ENCODE measurements at regions not wholly inside any gene's neighbourhood (a gene's known extent, or its start where the extent isn't known, plus 50 kb on each side); places are given as distances from the start of the nearest gene placed in this dataset.

GRCh38 chr20:60091305-60091704 lies 133.1 kb downstream of the CDH26 start:
- Histone ChIP-seq H3K27ac (no peak overlapping the region), H3K4me1 (no peaks in the 10 kb centered on the region), H3K27me3 (ENCODE audit: insufficient read depth in 3 of 3, low read length in 2 of 3) (peaks cover 0 to 4% (median 0%) of the 10 kb centered on the region in 3 donors), H3K36me3 (ENCODE audit: insufficient read depth in 1 of 2, low read depth in 1 of 2) (no peaks in the 10 kb centered on the region), H3K9me3 (no peaks in the 10 kb centered on the region), H3K4me3 (no peak overlapping the region)
- TF ChIP-seq CTCF (IDR thresholded peaks at IDR 0.05) = no peak
- DNase-seq = no peak
- intact Hi-C loops (cut with DNase I) = loop anchor here in 1 of 2 donors (10.0 kb wide), 1 partner anchor 57 kb away; no protein-coding TSS in a partner anchor
- WGBS, 3 donors = 68 to 75% (median 74%) methylated on average over 5 of the region's 5 CpGs
- no peak for ATAC-seq

- 90 to 97% (median 96%) methylated on average over 1 of the region's 1 CpG for WGBS, 3 donors
- no peaks in the 10 kb centered on the region for H3K9me3 ChIP-seq
- TF ChIP-seq CTCF (IDR thresholded peaks at IDR 0.05) = no peak
- no peak overlapping the region for H3K4me3 ChIP-seq
- no peak overlapping the region for H3K27ac ChIP-seq
- DNase-seq (no peak), ATAC-seq (no peak)
- H3K36me3 ChIP-seq (ENCODE audit: insufficient read depth in 1 of 2, low read depth in 1 of 2) = no peaks in the 10 kb centered on the region
- no peaks in the 10 kb centered on the region for H3K4me1 ChIP-seq
- H3K27me3 ChIP-seq (ENCODE audit: insufficient read depth in 3 of 3, low read length in 2 of 3) = peaks cover 0 to 4% (median 0%) of the 10 kb centered on the region in 3 donors
- intact Hi-C loops (cut with DNase I) = loop anchor here in 1 of 2 donors (10.0 kb wide), 1 partner anchor 57 kb away; no protein-coding TSS in a partner anchor
Measured at GRCh38 chr20:60091861-60092260, 133.6 kb downstream of the CDH26 start.

- Histone ChIP-seq H3K27ac (no peak overlapping the region), H3K4me1 (no peaks in the 10 kb centered on the region), H3K9me3 (no peaks in the 10 kb centered on the region), H3K36me3 (ENCODE audit: insufficient read depth in 1 of 2, low read depth in 1 of 2) (no peaks in the 10 kb centered on the region), H3K4me3 (no peak overlapping the region), H3K27me3 (ENCODE audit: insufficient read depth in 3 of 3, low read length in 2 of 3) (peaks cover 0 to 2% (median 0%) of the 10 kb centered on the region in 3 donors)
- no peak for DNase-seq
- intact Hi-C loops (cut with DNase I) = loop anchor here in 1 of 2 donors (10.0 kb wide), 1 partner anchor 58 kb away; no protein-coding TSS in a partner anchor
- no peak for TF ChIP-seq CTCF (IDR thresholded peaks at IDR 0.05)
- no peak for ATAC-seq
Measured at GRCh38 chr20:60092729-60093128, 134.5 kb downstream of the CDH26 start.

- DNase-seq (no peak), ATAC-seq (no peak)
- WGBS, 3 donors = 54 to 71% (median 62%) methylated on average over 5 of the region's 5 CpGs
- Histone ChIP-seq H3K27me3 (ENCODE audit: insufficient read depth in 3 of 3, low read length in 2 of 3) (peaks cover 0 to 2% (median 0%) of the 10 kb centered on the region in 3 donors), H3K36me3 (ENCODE audit: insufficient read depth in 1 of 2, low read depth in 1 of 2) (no peaks in the 10 kb centered on the region), H3K9me3 (no peaks in the 10 kb centered on the region), H3K4me3 (no peak overlapping the region), H3K27ac (no peak overlapping the region), H3K4me1 (no peaks in the 10 kb centered on the region)
- no peak for TF ChIP-seq CTCF (IDR thresholded peaks at IDR 0.05)
- intact Hi-C loops (cut with DNase I) = loop anchor here in 1 of 2 donors (10.0 kb wide), 1 partner anchor 61 kb away; no protein-coding TSS in a partner anchor
Measured at GRCh38 chr20:60095456-60095855, 137.2 kb downstream of the CDH26 start.

DNA sequence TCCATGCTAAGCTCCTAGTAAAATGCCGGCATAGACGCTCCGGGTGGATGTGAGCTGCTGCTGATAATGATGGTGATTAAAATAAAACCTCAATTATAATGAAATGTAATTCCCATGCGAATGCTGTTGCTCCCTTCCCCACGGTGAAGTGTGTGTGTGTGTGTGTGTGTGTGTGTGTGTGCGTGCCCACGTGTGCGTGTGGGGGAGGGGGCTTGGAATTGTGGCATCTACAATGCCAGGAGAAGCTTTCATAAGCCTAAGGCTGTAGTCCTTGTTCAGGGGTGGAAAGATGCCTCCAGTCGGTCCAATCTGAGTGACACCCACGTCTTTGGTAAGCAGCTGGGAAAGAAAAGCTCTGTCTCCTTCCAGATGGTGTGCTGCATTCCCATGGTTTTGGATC lies 137.9 kb downstream of the CDH26 start:
- intact Hi-C loops (cut with DNase I) = loop anchor here in 1 of 2 donors (10.0 kb wide), 1 partner anchor 61 kb away; no protein-coding TSS in a partner anchor
- 59 to 69% (median 61%) methylated on average over 10 of the region's 10 CpGs for WGBS, 3 donors

More for the DNA sequence above, 137.9 kb downstream of the CDH26 start:
- Histone ChIP-seq H3K4me1 (no peaks in the 10 kb centered on the region), H3K36me3 (ENCODE audit: insufficient read depth in 1 of 2, low read depth in 1 of 2) (no peaks in the 10 kb centered on the region), H3K4me3 (no peak overlapping the region), H3K27me3 (ENCODE audit: insufficient read depth in 3 of 3, low read length in 2 of 3) (peaks cover 0 to 2% (median 0%) of the 10 kb centered on the region in 3 donors), H3K27ac (no peak overlapping the region), H3K9me3 (no peaks in the 10 kb centered on the region)
- no peak for TF ChIP-seq CTCF (IDR thresholded peaks at IDR 0.05)
- no peak for DNase-seq
- no peak for ATAC-seq
